Lower leg skin (tissue), 4 donors: ENCODE measurements at regions not wholly inside any gene's neighbourhood (a gene's known extent, or its start where the extent isn't known, plus 50 kb on each side); places are given as distances from the start of the nearest gene placed in this dataset.

ENCODE experiments used
- DNase-seq, 2 donors: peaks; one replicate each; pipeline ENCODE4 v3.0.0-alpha.2; 2019; ENCODE audit warnings: low spot score in 2 of 2
- H3K4me3 ChIP-seq: fragments of 200-600 bp; sonication (generic); 2 replicates; pipeline ENCODE4 v1.5.1; 2017; ENCODE audit warnings: mild to moderate bottlenecking, low read depth; ENCODE audit not compliant: poor library complexity, severe bottlenecking
- POLR2A ChIP-seq, 2 donors: fragments of 450-650 bp; IDR thresholded peaks; one replicate each; pipeline ENCODE4 v1.6.1; 2016 to 2017; ENCODE audit warnings: antibody characterized with exemption in 2 of 2, mild to moderate bottlenecking in 1 of 2, moderate library complexity in 1 of 2
- WGBS, 2 donors: methylation state at CpG; one replicate each; pipeline ENCODE4 v1.1.5; 2018; 5-methylcytosine and 5-hydroxymethylcytosine counted together
- intact Hi-C: fragments of 100-400 bp; cut with DNase I; formaldehyde crosslinking; loops from one replicate; pipeline ENCODE4 v1.15.0; 2023; ENCODE audit warnings: low total_unique reads
- TF ChIP-seq, protein P1 (sequence below), 3 donors: fragments of 450-650 bp; IDR thresholded peaks; one replicate each; pipeline ENCODE4 v1.5.1; 2016; ENCODE audit warnings: antibody characterized with exemption in 3 of 3, mild to moderate bottlenecking in 3 of 3, moderate library complexity in 2 of 3

DNA sequence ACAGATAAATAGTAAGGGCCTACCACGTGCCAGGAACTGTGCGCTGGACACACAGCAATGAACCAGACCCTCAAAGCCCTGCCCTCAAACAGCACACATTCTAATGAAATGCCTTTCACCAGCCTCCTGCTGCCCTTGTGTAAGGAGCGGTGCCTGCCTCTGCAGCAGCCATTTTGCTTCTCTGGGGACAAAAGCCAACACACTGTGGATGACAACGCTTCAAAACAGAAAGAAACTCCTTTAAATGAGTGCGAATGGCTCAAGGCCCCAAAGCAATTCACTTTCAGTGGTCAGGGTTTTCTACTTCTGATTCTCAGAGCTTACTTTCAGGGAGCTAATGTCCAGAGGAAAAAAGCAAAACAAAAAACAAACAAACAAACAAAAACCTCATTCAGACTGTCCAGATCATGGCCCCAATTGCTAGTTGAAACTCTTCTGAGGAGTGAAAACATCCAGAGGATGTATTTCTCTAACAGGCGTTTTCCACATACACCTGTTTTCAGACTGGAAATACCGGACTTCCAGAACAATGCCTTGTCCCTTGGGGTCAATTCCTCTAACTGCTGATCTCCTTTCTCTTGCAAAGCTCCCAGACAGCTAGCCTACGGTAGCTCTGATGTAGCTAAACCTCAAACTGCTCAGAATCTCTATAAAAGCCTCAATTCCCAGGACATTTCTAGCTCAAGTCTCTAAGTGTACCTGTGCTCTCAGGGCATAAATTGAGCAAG is 323.3 kb upstream of the ZNF521 start:
- WGBS, 2 donors: 74 to 79% methylated on average over 8 of the region's 8 CpGs
- no peak for DNase-seq
- TF ChIP-seq, protein P1, sequence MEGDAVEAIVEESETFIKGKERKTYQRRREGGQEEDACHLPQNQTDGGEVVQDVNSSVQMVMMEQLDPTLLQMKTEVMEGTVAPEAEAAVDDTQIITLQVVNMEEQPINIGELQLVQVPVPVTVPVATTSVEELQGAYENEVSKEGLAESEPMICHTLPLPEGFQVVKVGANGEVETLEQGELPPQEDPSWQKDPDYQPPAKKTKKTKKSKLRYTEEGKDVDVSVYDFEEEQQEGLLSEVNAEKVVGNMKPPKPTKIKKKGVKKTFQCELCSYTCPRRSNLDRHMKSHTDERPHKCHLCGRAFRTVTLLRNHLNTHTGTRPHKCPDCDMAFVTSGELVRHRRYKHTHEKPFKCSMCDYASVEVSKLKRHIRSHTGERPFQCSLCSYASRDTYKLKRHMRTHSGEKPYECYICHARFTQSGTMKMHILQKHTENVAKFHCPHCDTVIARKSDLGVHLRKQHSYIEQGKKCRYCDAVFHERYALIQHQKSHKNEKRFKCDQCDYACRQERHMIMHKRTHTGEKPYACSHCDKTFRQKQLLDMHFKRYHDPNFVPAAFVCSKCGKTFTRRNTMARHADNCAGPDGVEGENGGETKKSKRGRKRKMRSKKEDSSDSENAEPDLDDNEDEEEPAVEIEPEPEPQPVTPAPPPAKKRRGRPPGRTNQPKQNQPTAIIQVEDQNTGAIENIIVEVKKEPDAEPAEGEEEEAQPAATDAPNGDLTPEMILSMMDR (IDR thresholded peaks at IDR 0.05): no peak
- TF ChIP-seq POLR2A (IDR thresholded peaks at IDR 0.05): no peak
- no peak overlapping the region for H3K4me3 ChIP-seq
- intact Hi-C loops: no loop called here

DNA sequence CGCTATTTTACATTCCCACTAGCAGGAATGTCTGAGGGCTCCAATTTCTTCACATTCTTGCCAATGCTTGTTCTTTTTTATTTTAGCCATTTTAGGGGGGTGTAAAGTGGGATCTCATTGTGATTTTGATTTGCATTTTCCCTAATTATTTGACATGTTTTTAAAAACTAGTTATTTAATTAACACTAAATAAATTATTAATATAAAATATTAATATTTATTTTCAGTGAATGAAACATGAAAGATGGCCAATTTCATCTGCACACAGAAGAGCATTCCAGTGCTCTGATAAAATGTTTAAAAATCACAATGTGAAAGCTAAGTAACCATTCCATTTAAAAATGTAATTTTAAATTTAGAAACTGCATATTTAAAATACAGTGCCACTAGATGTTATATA is 322.2 kb upstream of the ZNF521 start:
- TF ChIP-seq POLR2A (IDR thresholded peaks at IDR 0.05): no peak
- TF ChIP-seq, protein P1 (IDR thresholded peaks at IDR 0.05): no peak

DNA sequence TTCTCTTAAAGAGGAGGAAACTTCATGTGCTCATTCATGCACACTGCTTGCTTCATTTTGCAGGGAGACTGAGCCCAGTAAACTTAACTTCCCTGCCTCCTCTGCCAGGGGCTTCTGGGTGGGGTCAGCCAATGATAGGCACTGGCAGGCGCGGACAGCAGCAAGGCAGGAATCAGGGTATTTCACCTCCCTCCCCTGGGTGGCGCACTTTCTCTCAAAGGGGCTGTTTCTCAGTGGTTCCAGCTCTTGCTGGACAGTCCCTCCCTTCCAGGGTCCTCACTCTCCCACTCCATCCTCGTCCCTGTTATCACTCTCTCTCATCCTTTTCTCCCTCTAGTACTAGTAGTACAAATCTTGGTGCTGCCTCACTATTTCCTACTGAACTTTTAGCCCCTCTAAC is 320.5 kb upstream of the ZNF521 start:
- TF ChIP-seq POLR2A (IDR thresholded peaks at IDR 0.05): no peak
- intact Hi-C loops: no loop called here
- DNase-seq: no peak
- no peak overlapping the region for H3K4me3 ChIP-seq
- 88 to 96% methylated on average over 4 of the region's 4 CpGs for WGBS, 2 donors

More for the DNA sequence above, 322.2 kb upstream of the ZNF521 start:
- no peak for DNase-seq
- intact Hi-C loops: no loop called here
- 77 to 81% methylated on average over 1 of the region's 1 CpG for WGBS, 2 donors
- H3K4me3 ChIP-seq: no peak overlapping the region

DNA sequence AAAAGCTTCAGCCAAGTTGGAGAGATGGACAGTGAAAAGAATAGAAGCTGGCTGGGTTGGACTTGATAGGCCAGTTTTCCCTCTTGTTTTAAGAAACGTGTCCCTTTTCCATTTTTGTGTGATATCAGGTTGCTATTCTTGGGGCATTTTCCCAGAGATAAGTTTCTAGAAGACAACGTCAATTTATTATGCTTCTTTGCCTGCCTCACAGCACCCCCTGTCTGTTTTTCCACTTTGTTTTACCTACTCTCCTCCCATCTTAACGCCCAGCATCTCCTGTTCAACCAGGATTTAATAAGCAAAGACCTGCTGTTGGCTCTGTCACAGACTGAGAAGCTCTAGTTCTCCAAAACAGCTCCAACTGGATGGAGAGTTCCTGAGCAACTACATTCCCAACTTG is 317.8 kb upstream of the ZNF521 start:
- no peak for DNase-seq
- WGBS, 2 donors: 50 to 52% methylated on average over 3 of the region's 3 CpGs
- intact Hi-C loops: no loop called here
- no peak overlapping the region for H3K4me3 ChIP-seq
- no peak for TF ChIP-seq POLR2A (IDR thresholded peaks at IDR 0.05)
- TF ChIP-seq, protein P1 (IDR thresholded peaks at IDR 0.05): no peak

DNA sequence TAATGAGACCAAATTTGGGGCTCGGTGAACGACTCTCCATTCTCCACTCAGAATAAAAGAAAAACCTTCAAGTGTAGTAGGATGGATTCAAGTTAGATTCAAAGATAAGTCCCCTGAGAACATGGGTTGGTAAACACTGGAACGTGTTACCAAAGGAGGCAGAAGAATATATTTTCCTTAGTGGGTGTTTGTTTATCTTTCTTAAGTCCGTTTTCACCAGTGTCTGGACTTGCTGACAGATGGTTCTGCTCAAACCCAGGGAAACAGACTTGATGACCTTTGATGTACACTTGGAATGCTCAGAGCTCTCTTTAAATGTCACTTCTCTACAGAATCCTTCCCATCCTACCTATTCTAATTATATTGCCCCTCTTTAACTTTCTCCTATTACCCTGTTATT is 310.3 kb upstream of the ZNF521 start:
- no peak for DNase-seq
- intact Hi-C loops: no loop called here
- TF ChIP-seq POLR2A (IDR thresholded peaks at IDR 0.05): no peak
- TF ChIP-seq, protein P1 (IDR thresholded peaks at IDR 0.05): no peak
- no peak overlapping the region for H3K4me3 ChIP-seq
- 46 to 59% methylated on average over 4 of the region's 4 CpGs for WGBS, 2 donors

DNA sequence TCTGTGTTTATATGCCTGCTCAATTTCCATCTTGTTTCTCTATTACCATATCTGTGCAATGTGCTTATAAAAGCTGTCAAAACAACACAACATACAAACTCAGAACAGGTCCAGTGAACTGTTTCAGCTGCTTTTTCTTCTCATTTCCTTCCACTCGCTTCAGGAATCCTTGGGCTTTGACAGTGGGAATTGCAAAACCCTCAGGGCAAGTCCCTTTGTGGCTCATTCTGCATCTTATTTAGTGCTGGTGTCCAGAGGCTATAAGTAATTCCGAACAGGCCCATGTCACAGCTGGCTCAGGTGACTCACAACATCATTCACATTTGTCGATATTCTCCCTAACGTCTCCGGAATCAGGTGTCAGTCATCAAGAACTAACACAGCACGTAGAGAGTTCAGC is 309.9 kb upstream of the ZNF521 start:
- intact Hi-C loops: no loop called here
- WGBS, 2 donors: 45 to 47% methylated on average over 6 of the region's 6 CpGs
- no peak for TF ChIP-seq POLR2A (IDR thresholded peaks at IDR 0.05)
- TF ChIP-seq, protein P1 (IDR thresholded peaks at IDR 0.05): no peak
- DNase-seq: no peak
- H3K4me3 ChIP-seq: no peak overlapping the region
